ENCODE measurements at regions not wholly inside any gene's neighbourhood (a gene's known extent, or its start where the extent isn't known, plus 50 kb on each side); places are given as distances from the start of the nearest gene placed in this dataset.

GRCh38 chrX:43493756-43494155 lies 162.3 kb upstream of the MAOA start (continued):
- no peak for TF ChIP-seq USF2 (IDR thresholded peaks at IDR 0.05; ENCODE audit: low read length)
- no peak for TF ChIP-seq CTBP2 (IDR thresholded peaks at IDR 0.05; ENCODE audit: borderline replicate concordance, insufficient read depth, insufficient read length, low read length)
